HPDE6-E6E7 (cell line): ENCODE measurements at regions not wholly inside any gene's neighbourhood (a gene's known extent, or its start where the extent isn't known, plus 50 kb on each side); places are given as distances from the start of the nearest gene placed in this dataset.

Source experiments
- DNase-seq: peaks from one replicate; pipeline ENCODE4 v3.0.0; 2011; ENCODE audit warnings: missing footprints; ENCODE audit errors: extremely low spot score

- DNase-seq, result no peak
Observed at GRCh38 chr11:69970785-69971535, 107.2 kb upstream of the ANO1 start.

- DNase-seq, result no peak
Observed at GRCh38 chr11:69971741-69972140, 106.4 kb upstream of the ANO1 start.

GRCh38 chr11:69972351-69972802 is 105.7 kb upstream of the ANO1 start:
- no peak for DNase-seq

- no peak for DNase-seq
Observed at GRCh38 chr11:69974528-69974927, 103.6 kb upstream of the ANO1 start.

- no peak for DNase-seq
Observed at GRCh38 chr11:69975822-69976221, 102.3 kb upstream of the ANO1 start.

GRCh38 chr11:69976794-69977193 is 101.3 kb upstream of the ANO1 start:
- DNase-seq, result no peak

- DNase-seq, result no peak
Observed at GRCh38 chr11:69977951-69978350, 100.2 kb upstream of the ANO1 start.

- DNase-seq, result no peak
Observed at GRCh38 chr11:69978841-69979614, 99.1 kb upstream of the ANO1 start.

- no peak for DNase-seq
Observed at GRCh38 chr11:69979632-69980031, 98.5 kb upstream of the ANO1 start.

GRCh38 chr11:69981119-69981784 is 96.9 kb upstream of the ANO1 start:
- DNase-seq, result no peak

GRCh38 chr11:69982690-69983570 is 95.2 kb upstream of the ANO1 start:
- DNase-seq, result no peak

GRCh38 chr11:69983571-69983877 is 94.6 kb upstream of the ANO1 start:
- DNase-seq, result no peak

GRCh38 chr11:69983897-69984438 is 94.1 kb upstream of the ANO1 start:
- no peak for DNase-seq

GRCh38 chr11:69984457-69985261 is 93.5 kb upstream of the ANO1 start:
- no peak for DNase-seq

GRCh38 chr11:69985331-69985640 is 92.8 kb upstream of the ANO1 start:
- DNase-seq, result no peak

GRCh38 chr11:69985641-69986439 is 92.3 kb upstream of the ANO1 start:
- no peak for DNase-seq

GRCh38 chr11:69986440-69986787 is 91.7 kb upstream of the ANO1 start:
- no peak for DNase-seq

- DNase-seq, result no peak
Observed at GRCh38 chr11:69986830-69987229, 91.3 kb upstream of the ANO1 start.

GRCh38 chr11:69992026-69992425 is 86.1 kb upstream of the ANO1 start:
- no peak for DNase-seq
